NK-92 treated with Interleukin-12 subunit alpha and Interleukin-12 subunit beta, amount 100 ng/mL, for 24 hours (cell line): ENCODE measurements at regions not wholly inside any gene's neighbourhood (a gene's known extent, or its start where the extent isn't known, plus 50 kb on each side); places are given as distances from the start of the nearest gene placed in this dataset.

Experiments used
- DNase-seq: peaks from one replicate; lab custom pipeline; 2025; lab: John Stamatoyannopoulos, UW

DNA sequence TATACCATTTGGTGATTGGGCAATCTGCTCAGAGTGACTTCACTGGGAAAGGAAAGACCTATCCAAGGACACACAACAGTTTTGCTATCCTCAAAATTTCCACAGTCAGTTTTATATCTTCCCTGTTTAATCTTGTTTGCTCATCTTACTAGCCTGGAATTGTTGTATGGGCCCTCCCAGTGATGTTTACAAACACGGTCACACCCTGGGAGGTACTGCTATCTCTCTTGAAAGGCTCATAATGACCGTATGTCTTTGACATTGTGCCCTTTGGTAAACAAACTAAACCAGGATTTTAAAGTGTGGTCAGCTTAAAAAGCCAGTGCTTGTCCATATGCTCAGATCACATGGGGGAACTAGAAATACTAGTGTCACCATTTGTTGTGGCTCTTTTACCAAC lies 277.0 kb downstream of the CDH2 start:
- DNase-seq, result no peak

GRCh38 chr18:27894746-27895145 lies 282.2 kb downstream of the CDH2 start:
- no peak for DNase-seq

DNA sequence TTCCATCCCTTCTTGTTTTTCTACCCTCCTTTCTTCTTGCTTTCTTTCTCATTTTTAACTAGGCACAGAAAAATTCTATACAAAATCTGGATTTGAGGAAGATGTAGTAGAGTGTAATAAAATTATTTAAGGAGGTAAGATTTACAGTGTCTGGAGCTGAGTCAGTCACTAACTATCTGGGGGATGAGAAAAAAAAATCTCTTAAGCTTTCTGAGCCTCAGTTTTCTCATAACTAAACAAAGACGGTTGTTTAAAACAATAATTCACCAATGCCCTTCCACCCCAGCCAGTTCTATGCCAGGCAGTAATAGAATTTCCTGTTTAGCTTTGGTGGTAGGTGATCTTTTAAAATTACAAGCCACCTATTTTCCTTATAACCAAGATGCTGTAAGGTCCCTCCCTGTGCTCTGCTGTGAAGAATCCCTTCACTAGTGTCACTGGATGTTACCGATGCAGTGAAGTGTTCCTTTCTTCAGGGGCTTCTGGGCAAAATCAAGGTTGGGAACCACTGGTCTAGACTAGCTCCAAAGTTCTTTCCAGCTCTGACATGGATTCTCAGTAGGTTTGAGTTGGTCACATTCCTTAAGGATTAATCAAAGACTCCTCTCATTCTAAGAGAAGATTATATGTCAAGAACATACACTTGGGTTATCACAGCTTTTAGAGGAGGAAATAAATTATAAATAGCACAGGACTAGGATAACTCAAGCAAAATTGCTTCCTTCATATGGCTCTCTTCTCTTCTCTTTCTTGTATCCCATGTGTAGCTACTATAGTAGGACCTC lies 289.0 kb downstream of the CDH2 start:
- no peak for DNase-seq

GRCh38 chr18:27887287-27887686 lies 289.6 kb downstream of the CDH2 start:
- no peak for DNase-seq

- DNase-seq, result no peak
Measured at GRCh38 chr18:27879540-27879939, 297.4 kb downstream of the CDH2 start.

GRCh38 chr18:27871726-27872125 lies 305.2 kb downstream of the CDH2 start:
- no peak for DNase-seq

DNA sequence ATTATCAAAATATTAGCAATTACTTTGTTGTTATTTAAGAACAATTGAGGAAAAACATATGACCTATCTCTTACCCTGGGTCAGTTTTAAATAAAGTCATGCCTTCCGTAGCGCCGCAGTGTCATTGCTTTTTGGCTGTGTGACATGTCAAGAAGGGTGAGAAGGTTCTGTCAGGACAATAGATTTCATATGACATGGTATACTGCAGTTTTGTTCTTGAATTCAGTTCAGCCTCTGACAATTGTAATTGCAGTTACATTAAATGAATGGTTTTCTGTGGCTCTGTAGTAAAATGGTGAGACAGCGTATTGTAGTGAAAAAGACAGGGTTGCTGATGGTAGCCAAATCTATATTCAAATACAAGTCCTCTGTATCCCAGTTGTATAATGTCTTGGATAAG lies 307.2 kb downstream of the CDH2 start:
- no peak for DNase-seq

GRCh38 chr18:27865431-27865830 lies 311.5 kb downstream of the CDH2 start:
- DNase-seq, result no peak

GRCh38 chr18:27863780-27864430 lies 313.0 kb downstream of the CDH2 start:
- DNase-seq, result no peak

DNA sequence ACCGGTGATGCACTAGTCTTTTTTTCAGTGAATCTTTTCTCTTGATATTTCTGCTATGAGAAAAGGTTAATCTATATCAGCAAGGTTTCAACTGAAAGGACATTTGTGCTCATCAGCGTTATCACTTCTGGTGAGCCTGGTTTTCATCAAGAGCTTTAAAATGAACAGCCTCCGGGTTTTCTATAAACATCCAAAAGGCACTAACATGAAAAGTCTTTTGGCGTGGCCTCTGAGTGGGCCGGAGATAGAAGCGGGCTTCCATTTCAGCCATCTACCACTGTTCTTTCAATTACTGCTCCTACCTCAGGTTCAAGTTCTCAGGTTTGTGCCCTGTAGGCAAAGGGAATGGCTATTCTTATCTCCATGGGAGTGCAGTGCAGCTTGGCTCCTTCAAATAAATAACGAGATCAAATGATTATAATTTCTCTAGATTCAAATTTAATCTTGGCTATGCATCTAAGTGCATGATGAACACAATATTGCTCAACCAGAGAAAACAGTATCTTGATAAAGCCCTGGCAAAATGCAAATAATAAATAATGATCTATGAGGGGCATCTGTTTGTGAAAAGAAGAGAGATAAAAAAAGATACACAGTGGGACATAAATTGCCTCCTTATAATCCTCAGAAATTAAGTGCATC lies 314.8 kb downstream of the CDH2 start:
- DNase-seq, result no peak

GRCh38 chr18:27861539-27861938 lies 315.4 kb downstream of the CDH2 start:
- DNase-seq, result no peak

DNA sequence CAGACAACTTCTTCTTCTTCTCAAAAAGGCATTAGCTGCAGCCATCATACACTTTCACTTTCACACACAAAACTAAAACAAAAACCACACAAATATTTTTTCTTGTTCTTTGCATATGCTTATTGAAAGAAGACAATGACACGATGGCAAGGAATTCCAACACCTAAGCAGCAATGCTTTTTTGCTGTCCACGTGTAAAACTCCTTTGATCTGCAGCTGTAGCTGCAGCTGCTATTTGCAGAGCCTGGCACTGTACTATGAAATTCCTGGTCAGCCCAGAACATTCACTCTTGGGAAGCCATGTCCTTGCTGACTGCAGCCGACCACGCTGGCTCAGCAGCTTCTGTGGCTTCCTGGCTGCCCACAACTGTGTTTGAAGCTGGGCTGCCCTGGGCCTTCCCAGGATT lies 316.2 kb downstream of the CDH2 start:
- no peak for DNase-seq

- DNase-seq, result no peak
Measured at GRCh38 chr18:27860011-27860410, 316.9 kb downstream of the CDH2 start.

DNA sequence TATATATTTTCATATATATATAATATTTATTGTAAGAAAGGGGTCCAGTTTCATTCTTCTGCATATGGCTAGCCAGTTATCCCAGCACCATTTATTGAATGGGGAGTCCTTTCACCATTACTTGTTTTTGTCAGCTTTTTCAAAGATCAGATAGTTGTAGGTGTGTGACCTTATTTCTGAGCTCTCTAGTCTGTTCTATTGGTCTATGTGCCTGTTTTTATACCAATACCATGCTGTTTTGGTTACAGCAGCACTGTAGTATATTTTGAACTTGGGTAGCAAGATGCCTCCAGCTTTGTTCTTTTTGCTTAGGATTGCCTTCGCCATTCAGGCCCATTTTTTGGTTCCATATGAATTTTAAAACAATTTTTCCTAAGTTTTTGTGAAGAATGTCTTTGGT lies 320.1 kb downstream of the CDH2 start:
- DNase-seq, result no peak

GRCh38 chr18:27855486-27855885 lies 321.4 kb downstream of the CDH2 start:
- no peak for DNase-seq

DNA sequence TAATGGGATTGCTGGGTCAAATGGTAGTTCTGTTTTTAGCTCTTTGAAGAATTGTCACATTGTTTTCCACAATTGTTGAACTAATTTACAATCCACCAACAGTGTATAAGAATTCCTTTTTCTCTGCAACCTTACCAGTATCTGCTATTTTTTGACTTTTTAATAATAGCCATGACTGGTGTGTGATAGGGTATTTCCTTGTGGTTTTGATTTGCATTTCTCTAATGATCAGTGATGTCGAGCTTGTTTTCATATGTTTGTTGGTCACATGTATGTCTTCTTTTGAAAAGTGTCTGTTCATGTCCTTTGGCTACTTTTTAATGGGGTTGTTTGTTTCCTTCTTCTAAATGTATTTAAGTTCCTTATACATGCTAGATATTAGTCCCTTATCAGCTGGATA lies 322.3 kb downstream of the CDH2 start:
- no peak for DNase-seq

DNA sequence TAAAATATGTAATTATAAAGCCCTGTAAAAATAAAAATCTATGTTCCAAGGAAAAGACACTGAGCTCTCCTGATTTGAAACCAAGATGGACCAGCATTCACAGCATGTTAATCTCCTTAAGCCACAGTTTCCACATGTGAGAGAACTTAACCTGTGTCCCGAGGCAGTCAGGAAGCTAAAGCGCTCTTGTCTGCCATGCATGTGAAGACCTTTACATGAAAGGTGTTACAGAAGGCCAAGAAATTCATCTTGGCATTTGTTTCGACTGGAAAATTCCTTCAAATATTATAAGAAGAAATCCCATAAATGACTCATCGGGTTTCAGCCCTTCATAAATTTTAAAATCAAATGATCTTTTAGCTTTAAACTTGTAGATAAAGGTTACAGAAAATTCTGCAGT lies 328.6 kb downstream of the CDH2 start:
- DNase-seq, result no peak

DNA sequence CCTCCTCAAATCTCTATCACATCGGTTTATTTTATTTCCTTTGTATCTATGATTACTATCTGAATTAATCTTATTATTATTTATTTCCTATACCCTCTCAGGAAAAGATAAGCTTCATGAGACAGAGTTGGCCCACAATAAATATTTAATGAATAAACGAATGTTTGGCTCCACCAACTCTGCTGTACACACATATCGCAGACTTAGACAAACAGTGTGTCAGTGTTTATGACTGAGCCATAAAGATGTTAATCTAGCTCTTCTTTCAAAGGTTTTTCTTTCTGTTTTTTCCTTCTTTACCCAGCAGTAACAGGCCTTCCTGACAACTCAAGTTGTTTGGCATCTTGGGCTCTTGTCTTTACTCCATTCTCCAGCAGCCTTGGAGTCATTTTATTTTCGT lies 329.5 kb downstream of the CDH2 start:
- no peak for DNase-seq

- DNase-seq, result no peak
Measured at GRCh38 chr18:27845897-27846296, 331.0 kb downstream of the CDH2 start.

GRCh38 chr18:27843783-27844777 lies 332.9 kb downstream of the CDH2 start:
- DNase-seq, result no peak

GRCh38 chr18:27839141-27839540 lies 337.8 kb downstream of the CDH2 start:
- no peak for DNase-seq

- DNase-seq, result no peak
Measured at GRCh38 chr18:27838225-27838624, 338.7 kb downstream of the CDH2 start.
